Caco-2 (cell line): ENCODE measurements at regions not wholly inside any gene's neighbourhood (a gene's known extent, or its start where the extent isn't known, plus 50 kb on each side); places are given as distances from the start of the nearest gene placed in this dataset.

ENCODE experiments used
- BruUV-seq: library from RNA; stranded (reverse); fragments of 400-500 nt; replicated peaks from 2 replicates; lab custom pipeline; 2021; lab: Mats Ljungman, UMichigan
- CTCF ChIA-PET: fragments of 300-600 bp; sonication (Branson Sonifier 250); formaldehyde crosslinking; loops from one replicate; lab custom pipeline; 2022; ENCODE audit warnings: antibody characterized with exemption; lab: Charles Lee
- POLR2A ChIA-PET: fragments of 300-600 bp; sonication (Branson Sonifier 250); formaldehyde crosslinking; loops from one replicate; lab custom pipeline; 2022; ENCODE audit warnings: antibody characterized with exemption; lab: Charles Lee
- DNase-seq, 2 experiments: peaks; one replicate each; pipeline versions ENCODE4 v3.0.0 to v3.0.0-alpha.2; 2020 to 2022
- H3K27me3 ChIP-seq: replicated peaks from 2 replicates; pipeline ENCODE4 v1.6.0; 2011; ENCODE audit warnings: low read length; ENCODE audit not compliant: control insufficient read depth, insufficient read depth
- H3K36me3 ChIP-seq: 2 replicates; pipeline ENCODE4 v1.5.1; 2011; ENCODE audit warnings: low read length; ENCODE audit not compliant: control insufficient read depth, insufficient read depth
- H3K4me1 ChIP-seq: fragments of 250-450 bp; sonication (Bioruptor Pico); 2 replicates; pipeline ENCODE4 v1.5.1; 2020; ENCODE audit warnings: mild to moderate bottlenecking
- H3K4me3 ChIP-seq: 2 replicates; pipeline ENCODE4 v1.5.1; 2011; ENCODE audit warnings: low read depth, mild to moderate bottlenecking, control low read depth, low read length
- H3K9me3 ChIP-seq: fragments of 250-450 bp; sonication (Bioruptor Pico); 2 replicates; pipeline ENCODE4 v1.5.1; 2020; ENCODE audit warnings: mild to moderate bottlenecking, moderate library complexity
- H3K27ac Mint-ChIP-seq: one replicate; pipeline ENCODE4 v1.8.0; 2022; ENCODE audit warnings: mixed read lengths; ENCODE audit not compliant: unreplicated experiment
- H3K27me3 Mint-ChIP-seq: one replicate; pipeline ENCODE4 v1.8.0; 2022; ENCODE audit warnings: mixed read lengths; ENCODE audit not compliant: insufficient read depth, unreplicated experiment
- H3K36me3 Mint-ChIP-seq: one replicate; pipeline ENCODE4 v1.8.0; 2022; ENCODE audit warnings: mild to moderate bottlenecking, mixed read lengths; ENCODE audit not compliant: insufficient read depth, unreplicated experiment
- H3K4me1 Mint-ChIP-seq: one replicate; pipeline ENCODE4 v1.8.0; 2022; ENCODE audit warnings: low read depth, mixed read lengths; ENCODE audit not compliant: unreplicated experiment
- H3K4me3 Mint-ChIP-seq: one replicate; pipeline ENCODE4 v1.8.0; 2022; ENCODE audit warnings: mild to moderate bottlenecking, moderate library complexity, mixed read lengths; ENCODE audit not compliant: unreplicated experiment
- H3K9me3 Mint-ChIP-seq: one replicate; pipeline ENCODE4 v1.8.0; 2022; ENCODE audit warnings: mixed read lengths; ENCODE audit not compliant: unreplicated experiment
- intact Hi-C: fragments of 100-400 bp; cut with micrococcal nuclease; formaldehyde crosslinking; loops from one replicate; pipeline ENCODE4 v1.10.0; 2022; ENCODE audit not compliant: unreplicated experiment
- TF ChIP-seq, protein P1 (sequence below), 2 experiments: fragments of 200-600 bp in 1 of 2; IDR thresholded peaks; 1 replicate in 1 of 2; 2 replicates in 1 of 2; pipeline versions ENCODE4 v1.5.1 to v1.8.0; 2011 to 2022; ENCODE audit warnings: antibody characterized with exemption in 1 of 2, control low read depth in 1 of 2, inconsistent platforms in 1 of 2, low read depth in 1 of 2, low read length in 1 of 2, mild to moderate bottlenecking in 1 of 2, moderate library complexity in 1 of 2; ENCODE audit not compliant: insufficient read depth in 1 of 2, severe bottlenecking in 1 of 2, unreplicated experiment in 1 of 2

DNA sequence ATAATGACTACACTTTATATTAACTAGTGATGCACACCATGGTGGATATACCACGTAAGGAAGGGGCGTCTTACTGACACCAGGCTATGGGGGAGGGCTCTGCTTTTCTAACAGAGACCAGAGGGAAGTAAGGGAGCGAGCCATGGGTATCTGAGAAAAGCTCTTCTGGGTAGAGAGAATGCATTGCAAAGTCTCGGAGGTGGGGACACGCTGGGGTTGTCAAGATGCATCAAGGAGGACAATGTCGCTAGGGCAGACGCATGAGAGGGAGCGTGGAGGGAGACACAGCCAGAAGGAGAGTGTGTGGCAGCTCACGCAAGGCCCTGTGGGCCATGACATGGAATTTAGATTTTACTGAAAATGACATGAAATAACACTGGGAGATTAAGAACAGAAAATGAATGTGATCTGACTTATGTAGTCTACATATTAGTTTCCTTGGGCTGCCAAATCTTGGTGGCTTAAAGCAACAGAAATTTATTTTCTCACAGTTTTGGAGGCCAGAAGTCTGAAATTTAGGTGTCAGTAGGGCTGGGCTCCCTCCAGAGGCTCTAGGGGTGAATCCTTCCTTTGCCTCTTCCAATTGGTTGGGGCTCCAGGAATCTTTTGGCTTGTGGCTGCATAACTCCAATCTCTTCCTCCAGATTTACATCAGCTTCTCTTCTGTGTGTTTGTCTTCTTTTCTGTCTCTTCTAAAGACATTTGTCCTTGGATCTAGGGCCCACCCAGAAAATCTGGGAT is 352.2 kb downstream of the CYRIA start:
- CTCF ChIA-PET, result no interaction called here
- Histone ChIP-seq H3K27me3 (no peaks in the 10 kb centered on the region), H3K4me1 (peaks cover 17% of the 10 kb centered on the region), H3K9me3 (peaks cover 8% of the 10 kb centered on the region), H3K36me3 (no peaks in the 10 kb centered on the region), H3K4me3 (no peak overlapping the region)
- peaks cover 4% of the 10 kb centered on the region for H3K36me3 Mint-ChIP-seq
- H3K27ac Mint-ChIP-seq, result peak overlapping the region; percentile 6
- BruUV-seq, result no TSS peak
- H3K4me3 Mint-ChIP-seq, result no peak overlapping the region
- DNase-seq, result no peak
- H3K9me3 Mint-ChIP-seq, result peaks cover 22% of the 10 kb centered on the region
- H3K27me3 Mint-ChIP-seq, result no peaks in the 10 kb centered on the region
- intact Hi-C loops, result no loop called here
- peaks cover 10% of the 10 kb centered on the region for H3K4me1 Mint-ChIP-seq
- POLR2A ChIA-PET, result no interaction called here
- TF ChIP-seq, protein P1, sequence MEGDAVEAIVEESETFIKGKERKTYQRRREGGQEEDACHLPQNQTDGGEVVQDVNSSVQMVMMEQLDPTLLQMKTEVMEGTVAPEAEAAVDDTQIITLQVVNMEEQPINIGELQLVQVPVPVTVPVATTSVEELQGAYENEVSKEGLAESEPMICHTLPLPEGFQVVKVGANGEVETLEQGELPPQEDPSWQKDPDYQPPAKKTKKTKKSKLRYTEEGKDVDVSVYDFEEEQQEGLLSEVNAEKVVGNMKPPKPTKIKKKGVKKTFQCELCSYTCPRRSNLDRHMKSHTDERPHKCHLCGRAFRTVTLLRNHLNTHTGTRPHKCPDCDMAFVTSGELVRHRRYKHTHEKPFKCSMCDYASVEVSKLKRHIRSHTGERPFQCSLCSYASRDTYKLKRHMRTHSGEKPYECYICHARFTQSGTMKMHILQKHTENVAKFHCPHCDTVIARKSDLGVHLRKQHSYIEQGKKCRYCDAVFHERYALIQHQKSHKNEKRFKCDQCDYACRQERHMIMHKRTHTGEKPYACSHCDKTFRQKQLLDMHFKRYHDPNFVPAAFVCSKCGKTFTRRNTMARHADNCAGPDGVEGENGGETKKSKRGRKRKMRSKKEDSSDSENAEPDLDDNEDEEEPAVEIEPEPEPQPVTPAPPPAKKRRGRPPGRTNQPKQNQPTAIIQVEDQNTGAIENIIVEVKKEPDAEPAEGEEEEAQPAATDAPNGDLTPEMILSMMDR (IDR thresholded peaks at IDR 0.05; ENCODE audit: insufficient read depth in 1 of 2, low read depth in 1 of 2, low read length in 1 of 2, severe bottlenecking in 1 of 2, unreplicated experiment in 1 of 2), result no peak

DNA sequence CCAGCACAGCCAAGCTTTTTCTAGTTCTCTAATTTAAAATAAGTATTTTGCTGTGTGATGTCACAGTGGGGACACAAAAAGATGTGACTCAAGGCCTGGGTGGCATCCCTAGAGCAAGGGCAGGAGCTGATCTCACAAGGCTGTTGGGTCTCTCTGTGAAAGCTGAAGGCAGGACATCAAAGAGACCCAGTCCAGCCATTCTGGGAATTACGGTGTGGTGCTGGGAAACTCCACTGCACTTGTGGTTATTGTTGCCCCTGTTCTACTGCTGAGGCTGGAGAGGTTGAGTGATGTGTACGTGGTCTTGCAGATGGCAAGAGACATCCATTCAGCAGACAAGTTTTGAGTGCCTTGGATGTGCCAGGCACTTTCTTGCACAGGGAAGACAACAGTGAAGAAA is 352.9 kb downstream of the CYRIA start:
- no peak for DNase-seq
- Histone ChIP-seq H3K27me3 (no peaks in the 10 kb centered on the region), H3K36me3 (no peaks in the 10 kb centered on the region), H3K4me1 (peaks cover 10% of the 10 kb centered on the region), H3K9me3 (peaks cover 8% of the 10 kb centered on the region), H3K4me3 (no peak overlapping the region)
- no TSS peak for BruUV-seq
- TF ChIP-seq, protein P1 (IDR thresholded peaks at IDR 0.05; ENCODE audit: insufficient read depth in 1 of 2, low read depth in 1 of 2, low read length in 1 of 2, severe bottlenecking in 1 of 2, unreplicated experiment in 1 of 2), result no peak
- H3K27ac Mint-ChIP-seq, result no peak overlapping the region
- ChIA-PET CTCF (no interaction called here), POLR2A (no interaction called here)
- peaks cover 22% of the 10 kb centered on the region for H3K9me3 Mint-ChIP-seq
- no peaks in the 10 kb centered on the region for H3K36me3 Mint-ChIP-seq
- H3K4me3 Mint-ChIP-seq, result no peak overlapping the region
- intact Hi-C loops, result no loop called here
- no peaks in the 10 kb centered on the region for H3K27me3 Mint-ChIP-seq
- H3K4me1 Mint-ChIP-seq, result peaks cover 4% of the 10 kb centered on the region

DNA sequence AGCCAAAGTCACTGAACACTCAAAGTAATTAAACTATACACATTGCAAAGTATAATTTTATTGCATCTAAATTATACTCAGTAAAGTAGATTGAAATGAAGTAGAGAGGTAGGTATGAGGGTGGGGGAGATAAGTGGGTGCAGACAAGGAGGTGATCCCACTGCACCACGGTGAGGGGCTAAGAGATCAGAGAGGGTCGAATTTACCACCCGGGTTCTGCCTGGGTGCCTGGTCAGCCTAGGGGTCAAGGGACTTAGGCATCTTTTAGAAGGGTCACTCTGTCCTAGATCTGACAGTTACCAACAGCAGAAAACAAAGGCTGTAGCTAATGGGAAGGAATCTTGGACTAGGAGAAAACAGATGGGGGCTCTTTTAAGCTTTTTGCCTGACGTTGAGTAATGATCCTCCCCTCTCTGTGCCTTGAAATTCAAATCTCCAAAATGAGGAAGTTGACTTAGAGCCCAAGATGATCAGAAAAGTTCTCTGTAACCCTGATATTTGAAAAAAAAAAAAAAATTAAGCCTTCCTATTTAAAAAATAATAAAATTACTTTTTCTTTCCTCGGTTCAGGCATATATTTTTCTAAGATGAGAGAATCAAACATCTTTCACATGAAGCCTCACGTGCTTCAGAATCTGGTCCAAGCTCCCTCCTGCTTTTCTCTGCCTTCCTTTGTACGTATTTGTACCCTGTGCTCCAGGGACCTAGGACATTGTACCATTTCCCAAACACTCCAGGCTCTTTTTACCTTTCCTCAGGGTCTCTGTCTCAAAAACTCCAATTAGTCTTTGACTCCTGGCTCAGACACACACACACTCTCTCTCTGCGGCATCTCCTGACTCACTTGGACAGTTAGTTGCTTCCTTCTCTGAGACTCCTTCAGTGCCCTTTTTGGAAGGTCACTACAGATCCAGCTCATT is 353.9 kb downstream of the CYRIA start:
- H3K4me3 ChIP-seq, result no peak overlapping the region
- H3K36me3 Mint-ChIP-seq, result no peaks in the 10 kb centered on the region
- no peak overlapping the region for H3K4me3 Mint-ChIP-seq
- 0 out of 2 replicates have a peak, but pooled peaks cover under 1% of the 10 kb centered on the region for H3K4me1 ChIP-seq
- POLR2A ChIA-PET, result no interaction called here
- H3K27me3 Mint-ChIP-seq, result no peaks in the 10 kb centered on the region
- no peak for DNase-seq
- peaks cover 8% of the 10 kb centered on the region for H3K9me3 ChIP-seq
- no TSS peak for BruUV-seq
- no peak overlapping the region for H3K27ac Mint-ChIP-seq
- peaks cover 22% of the 10 kb centered on the region for H3K9me3 Mint-ChIP-seq
- TF ChIP-seq, protein P1 (IDR thresholded peaks at IDR 0.05; ENCODE audit: insufficient read depth in 1 of 2, low read depth in 1 of 2, low read length in 1 of 2, severe bottlenecking in 1 of 2, unreplicated experiment in 1 of 2), result no peak
- H3K36me3 ChIP-seq, result no peaks in the 10 kb centered on the region
- H3K27me3 ChIP-seq, result no peaks in the 10 kb centered on the region
- intact Hi-C loops, result no loop called here
- no peaks in the 10 kb centered on the region for H3K4me1 Mint-ChIP-seq
- CTCF ChIA-PET, result no interaction called here
